ENCODE measurements at regions not wholly inside any gene's neighbourhood (a gene's known extent, or its start where the extent isn't known, plus 50 kb on each side); places are given as distances from the start of the nearest gene placed in this dataset.

- H3K4me3 ChIP-seq (ENCODE audit: low read depth, low read length): no peak overlapping the region
- TF ChIP-seq CTCF (IDR thresholded peaks at IDR 0.05; ENCODE audit: low read depth, low read length): no peak
Measured at GRCh38 chr9:84054341-84055010, 73.9 kb downstream of the RMI1 start.

DNA sequence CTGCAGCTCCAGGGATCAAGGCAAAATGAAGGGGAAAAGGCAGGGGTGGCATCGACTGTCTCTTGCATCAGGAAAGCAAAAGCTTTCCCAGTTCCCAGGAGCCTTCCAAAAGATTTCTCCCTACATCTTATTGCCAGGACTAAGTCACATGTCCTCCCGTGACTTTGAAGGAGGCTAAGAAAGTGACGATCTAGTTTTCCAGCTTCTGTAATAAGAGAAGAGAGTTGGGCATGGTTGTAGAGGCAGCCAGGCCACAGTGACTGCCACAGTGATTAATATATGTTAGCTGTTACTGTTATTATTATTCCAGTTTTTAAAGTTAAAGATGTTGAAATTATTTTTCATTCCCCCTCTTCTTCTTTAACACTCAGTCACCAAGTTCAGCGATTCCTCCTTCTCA is 77.1 kb downstream of the RMI1 start:
- no peak for TF ChIP-seq CTCF (IDR thresholded peaks at IDR 0.05; ENCODE audit: low read depth, low read length)

DNA sequence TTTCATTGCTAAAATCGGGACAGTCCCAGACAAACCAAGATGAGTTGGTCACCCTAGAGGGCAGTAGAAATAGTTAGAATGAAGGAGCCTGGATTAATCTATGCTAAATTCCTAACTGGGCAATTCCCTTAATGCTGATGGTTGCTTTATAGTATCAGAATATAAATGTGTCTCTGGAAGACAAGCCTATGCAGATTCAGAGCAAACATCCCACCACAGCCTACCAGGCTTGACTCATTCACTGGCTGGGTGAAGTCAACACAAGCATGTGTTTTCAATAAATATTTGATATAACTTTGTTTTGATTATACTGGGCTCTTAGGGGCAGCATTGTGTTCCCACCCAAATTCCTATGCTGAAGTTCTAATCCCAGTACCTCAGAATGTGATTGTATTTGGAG is 79.3 kb downstream of the RMI1 start:
- no peak for TF ChIP-seq CTCF (IDR thresholded peaks at IDR 0.05; ENCODE audit: low read depth, low read length)
- H3K4me3 ChIP-seq (ENCODE audit: low read depth, low read length): no peak overlapping the region

More for the DNA sequence above, 77.1 kb downstream of the RMI1 start:
- H3K4me3 ChIP-seq (ENCODE audit: low read depth, low read length): no peak overlapping the region

- H3K4me3 ChIP-seq (ENCODE audit: low read depth, low read length): no peak overlapping the region
- TF ChIP-seq CTCF (IDR thresholded peaks at IDR 0.05; ENCODE audit: low read depth, low read length): no peak
Measured at GRCh38 chr9:84061613-84062193, 81.1 kb downstream of the RMI1 start.

GRCh38 chr9:84062538-84062937 is 81.9 kb downstream of the RMI1 start:
- no peak overlapping the region for H3K4me3 ChIP-seq (ENCODE audit: low read depth, low read length)
- TF ChIP-seq CTCF (IDR thresholded peaks at IDR 0.05; ENCODE audit: low read depth, low read length): no peak

DNA sequence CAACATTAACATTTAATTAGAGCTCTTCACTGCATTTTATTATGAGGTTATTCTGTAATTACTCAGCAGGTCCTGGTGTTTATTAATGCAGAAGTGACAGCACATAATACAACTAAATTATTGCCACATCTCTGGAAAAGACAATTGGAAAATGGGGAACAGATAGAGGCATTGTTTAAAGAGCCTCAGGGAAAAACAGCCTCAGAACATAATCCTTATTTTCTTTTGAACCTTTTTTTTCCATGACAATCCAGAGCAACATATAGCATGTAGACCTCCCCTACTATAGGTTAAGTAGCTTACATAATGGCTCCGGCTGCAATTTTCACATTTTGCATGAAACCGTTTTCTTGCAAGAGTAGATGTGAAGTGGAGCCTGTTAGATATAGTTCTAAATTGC is 87.2 kb downstream of the RMI1 start:
- no peak for TF ChIP-seq CTCF (IDR thresholded peaks at IDR 0.05; ENCODE audit: low read depth, low read length)
- H3K4me3 ChIP-seq (ENCODE audit: low read depth, low read length): no peak overlapping the region

DNA sequence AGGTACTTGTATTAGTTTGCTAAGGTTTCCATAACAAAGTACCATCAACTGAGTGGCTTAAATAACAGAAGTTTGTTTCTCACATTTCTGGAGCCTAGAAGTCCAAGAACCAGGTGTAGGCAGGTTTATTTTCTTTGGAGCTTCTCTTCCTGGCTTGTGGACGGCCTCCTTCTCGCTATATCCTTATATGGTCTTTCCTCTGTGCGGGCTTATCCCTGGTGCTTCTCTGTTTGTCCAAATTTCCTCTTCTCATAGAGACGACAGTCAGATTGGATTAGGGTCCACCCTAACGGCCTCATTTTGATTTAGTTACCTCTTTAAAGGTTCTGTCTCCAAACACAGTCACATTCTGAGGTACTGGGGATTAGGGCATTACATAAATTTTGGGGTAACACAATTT is 88.3 kb downstream of the RMI1 start:
- H3K4me3 ChIP-seq (ENCODE audit: low read depth, low read length): no peak overlapping the region
- no peak for TF ChIP-seq CTCF (IDR thresholded peaks at IDR 0.05; ENCODE audit: low read depth, low read length)

All from WI38 (cell line).